H9 (cell line): ENCODE measurements at regions not wholly inside any gene's neighbourhood (a gene's known extent, or its start where the extent isn't known, plus 50 kb on each side); places are given as distances from the start of the nearest gene placed in this dataset.

ENCODE experiments used
- DNase-seq: peaks from one replicate; pipeline ENCODE4 v3.0.0-alpha.2; 2017
- H2AFZ ChIP-seq: one replicate; pipeline ENCODE4 v1.6.1; 2013; ENCODE audit warnings: mild to moderate bottlenecking, low read length, control low read depth, moderate library complexity
- H2AK5ac ChIP-seq: 2 replicates; pipeline ENCODE4 v1.6.1; 2013; ENCODE audit warnings: low read length, control low read depth, mixed read lengths; ENCODE audit not compliant: insufficient read length
- H2BK120ac ChIP-seq: one replicate; pipeline ENCODE4 v1.6.1; 2013; ENCODE audit warnings: low read depth, mild to moderate bottlenecking, low read length, control low read depth, inconsistent platforms; ENCODE audit not compliant: poor library complexity, severe bottlenecking
- H2BK12ac ChIP-seq: 2 replicates; pipeline ENCODE4 v1.6.1; 2013; ENCODE audit warnings: low read length, control low read depth, mixed read lengths, low read depth; ENCODE audit not compliant: insufficient read length
- H2BK15ac ChIP-seq: 2 replicates; pipeline ENCODE4 v1.6.1; 2013; ENCODE audit warnings: low read depth, low read length, control low read depth
- H2BK20ac ChIP-seq: one replicate; pipeline ENCODE4 v1.6.1; 2013; ENCODE audit warnings: low read depth, mild to moderate bottlenecking, low read length, control low read depth, inconsistent platforms; ENCODE audit not compliant: poor library complexity, severe bottlenecking
- H2BK5ac ChIP-seq: 2 replicates; pipeline ENCODE4 v1.6.1; 2013; ENCODE audit warnings: low read length, control low read depth, mixed read lengths; ENCODE audit not compliant: insufficient read length
- H3K14ac ChIP-seq: 2 replicates; pipeline ENCODE4 v1.6.1; 2013; ENCODE audit warnings: low read length, control low read depth; ENCODE audit not compliant: insufficient read depth
- H3K18ac ChIP-seq: 2 replicates; pipeline ENCODE4 v1.6.1; 2013; ENCODE audit warnings: low read depth, mild to moderate bottlenecking, mixed read lengths, low read length, control low read depth; ENCODE audit not compliant: insufficient read length
- H3K23ac ChIP-seq: 2 replicates; pipeline ENCODE4 v1.6.1; 2013; ENCODE audit warnings: low read length, control low read depth, mixed read lengths, low read depth; ENCODE audit not compliant: insufficient read length
- H3K23me2 ChIP-seq: 2 replicates; pipeline ENCODE4 v1.6.1; 2013; ENCODE audit warnings: low read depth, mild to moderate bottlenecking, mixed read lengths, low read length, control low read depth; ENCODE audit not compliant: insufficient read length, poor library complexity, severe bottlenecking
- H3K27ac ChIP-seq: 2 replicates; pipeline ENCODE4 v1.5.1; 2013; ENCODE audit warnings: low read length, control low read depth, mixed read lengths, low read depth; ENCODE audit not compliant: insufficient read length
- H3K27me3 ChIP-seq: 2 replicates; pipeline ENCODE4 v1.6.1; 2013; ENCODE audit warnings: low read length, control low read depth, inconsistent platforms; ENCODE audit not compliant: insufficient read depth
- H3K4ac ChIP-seq: 2 replicates; pipeline ENCODE4 v1.6.1; 2013; ENCODE audit warnings: low read depth, mild to moderate bottlenecking, control low read depth, inconsistent platforms, low read length, moderate library complexity
- H3K4me1 ChIP-seq: 2 replicates; pipeline ENCODE4 v1.6.1; 2013; ENCODE audit warnings: low read length, control low read depth, inconsistent platforms; ENCODE audit not compliant: insufficient read depth
- H3K4me2 ChIP-seq: 2 replicates; pipeline ENCODE4 v1.6.1; 2013; ENCODE audit warnings: low read length, control low read depth, mixed read lengths; ENCODE audit not compliant: insufficient read length, insufficient read depth
- H3K56ac ChIP-seq: 2 replicates; pipeline ENCODE4 v1.6.1; 2013; ENCODE audit warnings: low read depth, mild to moderate bottlenecking, mixed read lengths, low read length, control low read depth; ENCODE audit not compliant: insufficient read length
- H3K79me1 ChIP-seq: 2 replicates; pipeline ENCODE4 v1.6.1; 2013; ENCODE audit warnings: low read depth, mild to moderate bottlenecking, moderate library complexity, low read length, control low read depth, inconsistent platforms; ENCODE audit not compliant: insufficient read depth, poor library complexity, severe bottlenecking
- H3K79me2 ChIP-seq: 2 replicates; pipeline ENCODE4 v1.6.1; 2013; ENCODE audit warnings: low read length, control low read depth, inconsistent platforms; ENCODE audit not compliant: insufficient read depth
- H3K9ac ChIP-seq: 2 replicates; pipeline ENCODE4 v1.6.1; 2013; ENCODE audit warnings: low read length, control low read depth, mixed read lengths; ENCODE audit not compliant: insufficient read length; ENCODE audit errors: extremely low read depth
- H3K9me3 ChIP-seq: one replicate; pipeline ENCODE4 v1.6.1; 2013; ENCODE audit warnings: low read depth, low read length, inconsistent platforms; ENCODE audit not compliant: control insufficient read depth
- H3T11ph ChIP-seq: one replicate; pipeline ENCODE4 v1.6.1; 2013; ENCODE audit warnings: mild to moderate bottlenecking, low read length, control low read depth, inconsistent platforms
- H4K20me1 ChIP-seq: one replicate; pipeline ENCODE4 v1.6.1; 2013; ENCODE audit not compliant: control insufficient read depth, insufficient read length, insufficient read depth
- H4K5ac ChIP-seq: 2 replicates; pipeline ENCODE4 v1.6.1; 2013; ENCODE audit warnings: low read depth, mild to moderate bottlenecking, mixed read lengths, low read length, control low read depth; ENCODE audit not compliant: insufficient read length
- H4K8ac ChIP-seq: replicated peaks from 2 replicates; pipeline ENCODE4 v1.6.1; 2013; ENCODE audit warnings: low read length, control low read depth, mixed read lengths, low read depth; ENCODE audit not compliant: insufficient read length
- H4K91ac ChIP-seq: 2 replicates; pipeline ENCODE4 v1.6.1; 2013; ENCODE audit warnings: low read depth, mild to moderate bottlenecking, moderate library complexity, mixed read lengths, low read length, control low read depth; ENCODE audit not compliant: insufficient read length
- H3K27ac Mint-ChIP-seq, 3 experiments: 2 replicates in 2 of 3; 3 replicates in 1 of 3; pipeline ENCODE4 v1.8.0; 2020 to 2021; ENCODE audit warnings: mixed read lengths in 3 of 3, mild to moderate bottlenecking in 1 of 3, moderate library complexity in 1 of 3
- H3K27me3 Mint-ChIP-seq: 2 replicates; pipeline ENCODE4 v1.8.0; 2021; ENCODE audit warnings: low read depth, mild to moderate bottlenecking, moderate library complexity, mixed read lengths
- H3K36me3 Mint-ChIP-seq, 3 experiments: 2 replicates in 2 of 3; 3 replicates in 1 of 3; pipeline ENCODE4 v1.8.0; 2020 to 2021; ENCODE audit warnings: low read depth in 3 of 3, mixed read lengths in 3 of 3; ENCODE audit not compliant: insufficient read depth in 1 of 3
- H3K4me1 Mint-ChIP-seq, 2 experiments: 2 replicates each; pipeline ENCODE4 v1.8.0; 2020; ENCODE audit warnings: mixed read lengths in 2 of 2
- H3K4me3 Mint-ChIP-seq, 2 experiments: 2 replicates in 1 of 2; 3 replicates in 1 of 2; pipeline ENCODE4 v1.8.0; 2020 to 2021; ENCODE audit warnings: mild to moderate bottlenecking in 2 of 2, mixed read lengths in 2 of 2, moderate library complexity in 1 of 2
- H3K9me3 Mint-ChIP-seq, 2 experiments: 2 replicates in 1 of 2; 3 replicates in 1 of 2; pipeline ENCODE4 v1.8.0; 2020; ENCODE audit warnings: mild to moderate bottlenecking in 2 of 2, mixed read lengths in 2 of 2, moderate library complexity in 1 of 2
- CTCF ChIP-seq: fragments of 200-600 bp; sonication (generic); conservative IDR thresholded peaks from 3 replicates; pipeline ENCODE4 v1.8.0; 2021; ENCODE audit warnings: antibody characterized with exemption, mild to moderate bottlenecking
- WGBS: extraction: QIAGEN DNeasy Blood & Tissue Kit; methylation state at CpG from one replicate; pipeline ENCODE4 v1.1.7; 2013; ENCODE audit warnings: missing lambda C conversion rate, low lambda C conversion rate, mixed read lengths; ENCODE audit not compliant: insufficient read length; ENCODE audit errors: extremely low coverage; 5-methylcytosine and 5-hydroxymethylcytosine counted together

- Mint-ChIP-seq H3K9me3 (no peaks in the 10 kb centered on the region), H3K4me1 (peaks cover 3 to 6% of the 10 kb centered on the region in 2 experiments; a peak in 3 of 4 replicates), H3K4me3 (no peak overlapping the region), H3K36me3 (no peaks in the 10 kb centered on the region; a peak in 1 of 7 replicates), H3K27me3 (no peaks in the 10 kb centered on the region), H3K27ac (no peak overlapping the region)
- no peaks in the 10 kb centered on the region for H4K20me1 ChIP-seq
- H3K23ac ChIP-seq, result no peak overlapping the region
- H2BK5ac ChIP-seq, result no peak overlapping the region
- no peak overlapping the region for H3K4ac ChIP-seq
- H3K9me3 ChIP-seq, result no peaks in the 10 kb centered on the region
- no peak overlapping the region for H2BK15ac ChIP-seq
- no peak overlapping the region for H3T11ph ChIP-seq
- no peak overlapping the region for H2BK20ac ChIP-seq
- H2AK5ac ChIP-seq, result no peak overlapping the region
- no peak overlapping the region for H2BK120ac ChIP-seq
- no peak overlapping the region for H3K18ac ChIP-seq
- H3K9ac ChIP-seq, result no peak overlapping the region
- no peak for TF ChIP-seq CTCF
- H2AFZ ChIP-seq, result no peak overlapping the region
- no CpG with 5 or more reads among the region's 5 CpGs for WGBS
- H3K23me2 ChIP-seq, result no peaks in the 10 kb centered on the region
- no peak overlapping the region for H3K56ac ChIP-seq
- H3K4me2 ChIP-seq, result no peak overlapping the region
- H3K27me3 ChIP-seq, result no peaks in the 10 kb centered on the region; the same call in 1 of the 2 replicates
- H3K27ac ChIP-seq, result no peak overlapping the region
- H3K79me1 ChIP-seq, result no peaks in the 10 kb centered on the region
- H2BK12ac ChIP-seq, result no peak overlapping the region
- no peak overlapping the region for H4K5ac ChIP-seq
- no peak overlapping the region for H4K91ac ChIP-seq
- no peak for DNase-seq
- H3K4me1 ChIP-seq, result no peaks in the 10 kb centered on the region; the same call in none of the 2 replicates
- H3K79me2 ChIP-seq, result no peaks in the 10 kb centered on the region
- H4K8ac ChIP-seq, result no peak overlapping the region
- H3K14ac ChIP-seq, result no peak overlapping the region
Measured at GRCh38 chr10:80917636-80918035, 379.9 kb downstream of the SH2D4B start.
